ENCODE measurements at regions not wholly inside any gene's neighbourhood (a gene's known extent, or its start where the extent isn't known, plus 50 kb on each side); places are given as distances from the start of the nearest gene placed in this dataset.

GRCh38 chr4:136900696-136901095 lies 631.6 kb downstream of the PCDH18 start:
- H3K36me3 ChIP-seq = no peaks in the 10 kb centered on the region
- no peak for TF ChIP-seq CTCF (IDR thresholded peaks at IDR 0.05)
- H3K27ac ChIP-seq = no peak overlapping the region
- H3K9me3 ChIP-seq = no peaks in the 10 kb centered on the region
- no peak for DNase-seq
- no peaks in the 10 kb centered on the region for H3K27me3 ChIP-seq
- no peaks in the 10 kb centered on the region for H3K4me1 ChIP-seq
- H3K4me3 ChIP-seq = no peak overlapping the region
- intact Hi-C loops (cut with DNase I; ENCODE audit: low total_unique reads) = no loop called here

GRCh38 chr4:136898590-136899248 lies 633.6 kb downstream of the PCDH18 start:
- TF ChIP-seq CTCF (IDR thresholded peaks at IDR 0.05) = no peak
- no peaks in the 10 kb centered on the region for H3K36me3 ChIP-seq
- H3K4me1 ChIP-seq = no peaks in the 10 kb centered on the region
- intact Hi-C loops (cut with DNase I; ENCODE audit: low total_unique reads) = no loop called here
- no peaks in the 10 kb centered on the region for H3K9me3 ChIP-seq
- H3K27me3 ChIP-seq = no peaks in the 10 kb centered on the region
- no peak for DNase-seq
- H3K27ac ChIP-seq = no peak overlapping the region
- no peak overlapping the region for H3K4me3 ChIP-seq

DNA sequence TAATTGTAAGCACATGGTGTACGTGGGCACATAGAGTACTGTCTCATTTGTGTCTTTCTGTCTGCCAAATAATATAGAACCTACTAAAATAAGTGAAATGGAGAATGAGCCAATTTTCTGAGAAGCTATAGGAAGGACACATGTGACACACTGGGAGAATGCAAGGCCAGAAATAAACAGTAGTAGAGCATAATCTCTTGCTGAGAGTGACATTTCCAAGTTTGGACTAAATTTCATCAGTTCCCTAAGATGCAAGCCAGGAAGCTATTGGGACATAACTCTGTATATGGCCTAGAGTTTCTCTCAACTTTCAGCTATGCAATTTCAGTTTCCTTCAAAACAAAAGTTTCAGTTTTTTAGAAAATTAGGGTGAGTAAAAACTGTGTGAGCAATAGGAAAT lies 638.7 kb downstream of the PCDH18 start:
- no peak for DNase-seq
- Histone ChIP-seq H3K27ac (no peak overlapping the region), H3K4me3 (no peak overlapping the region), H3K36me3 (no peaks in the 10 kb centered on the region), H3K9me3 (no peaks in the 10 kb centered on the region), H3K4me1 (no peaks in the 10 kb centered on the region), H3K27me3 (no peaks in the 10 kb centered on the region)
- TF ChIP-seq CTCF (IDR thresholded peaks at IDR 0.05) = no peak
- intact Hi-C loops (cut with DNase I; ENCODE audit: low total_unique reads) = no loop called here

- no peak for DNase-seq
- intact Hi-C loops (cut with DNase I; ENCODE audit: low total_unique reads) = no loop called here
- no peaks in the 10 kb centered on the region for H3K4me1 ChIP-seq
- TF ChIP-seq CTCF (IDR thresholded peaks at IDR 0.05) = no peak
- H3K27me3 ChIP-seq = no peaks in the 10 kb centered on the region
- H3K36me3 ChIP-seq = no peaks in the 10 kb centered on the region
- no peaks in the 10 kb centered on the region for H3K9me3 ChIP-seq
- no peak overlapping the region for H3K4me3 ChIP-seq
- H3K27ac ChIP-seq = no peak overlapping the region
Observed at GRCh38 chr4:136881666-136882065, 650.6 kb downstream of the PCDH18 start.

DNA sequence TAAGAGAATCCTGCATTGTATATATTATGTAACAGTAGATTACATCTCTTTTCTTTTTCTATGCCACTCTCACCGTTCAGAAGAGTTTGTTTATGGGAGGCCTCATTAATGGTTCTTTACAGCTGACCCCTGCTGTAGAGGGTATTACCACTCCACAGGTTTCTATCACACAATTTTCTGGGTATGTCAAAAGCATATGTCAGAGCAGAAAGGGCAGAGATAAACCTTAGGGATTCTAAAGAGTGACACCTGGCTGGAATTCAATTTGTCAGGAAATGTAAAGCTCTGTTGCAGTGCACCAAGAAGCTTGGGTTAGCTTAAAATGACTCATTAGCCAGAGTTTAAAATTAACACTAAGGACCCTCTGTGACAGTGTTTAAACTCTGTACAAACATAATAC lies 658.7 kb downstream of the PCDH18 start:
- H3K4me3 ChIP-seq = no peak overlapping the region
- intact Hi-C loops (cut with DNase I; ENCODE audit: low total_unique reads) = no loop called here
- no peaks in the 10 kb centered on the region for H3K4me1 ChIP-seq
- H3K36me3 ChIP-seq = no peaks in the 10 kb centered on the region
- no peaks in the 10 kb centered on the region for H3K9me3 ChIP-seq
- TF ChIP-seq CTCF (IDR thresholded peaks at IDR 0.05) = no peak
- H3K27ac ChIP-seq = no peak overlapping the region
- DNase-seq = no peak
- H3K27me3 ChIP-seq = no peaks in the 10 kb centered on the region

DNA sequence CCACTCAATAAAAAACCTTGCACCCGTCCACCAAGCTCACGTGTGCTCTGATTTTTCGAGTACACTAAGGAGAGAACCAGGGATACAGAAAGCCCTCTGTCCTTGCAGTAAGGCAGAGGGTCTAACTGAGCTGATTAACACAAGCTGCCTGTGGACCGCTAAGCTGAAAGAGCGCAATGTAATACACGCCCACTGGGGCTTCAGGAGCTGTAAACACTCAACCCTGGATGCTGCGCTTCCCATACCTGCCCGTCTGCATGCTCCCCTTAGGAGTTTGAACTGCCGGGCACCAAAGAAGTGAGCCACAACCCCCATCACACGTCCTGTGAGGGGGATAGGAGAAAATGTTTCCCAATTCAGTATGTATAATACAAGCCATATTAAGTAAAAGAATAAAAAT lies 664.8 kb downstream of the PCDH18 start:
- no peak for TF ChIP-seq CTCF (IDR thresholded peaks at IDR 0.05)
- H3K27me3 ChIP-seq = no peaks in the 10 kb centered on the region
- peaks cover 0 to 7% (median 0%) of the 10 kb centered on the region in 4 donors for H3K4me1 ChIP-seq
- no peak overlapping the region for H3K4me3 ChIP-seq
- intact Hi-C loops (cut with DNase I; ENCODE audit: low total_unique reads) = no loop called here
- H3K27ac ChIP-seq = no peak overlapping the region
- H3K9me3 ChIP-seq = no peaks in the 10 kb centered on the region
- no peak for DNase-seq
- no peaks in the 10 kb centered on the region for H3K36me3 ChIP-seq

Measured in tibial artery (tissue), 4 donors.